ENCODE measurements at regions not wholly inside any gene's neighbourhood (a gene's known extent, or its start where the extent isn't known, plus 50 kb on each side); places are given as distances from the start of the nearest gene placed in this dataset.
A peak's percentile ranks its signal among the peaks of the same experiment; 100 is the strongest.

- in situ Hi-C loops (cut with MboI; ENCODE audit: low pct_unique_long_range_greater_than_20kb in 2 of 9, low sequenced_read_pairs in 9 of 9, unreplicated experiment in 9 of 9): loop anchor here in 6 of 9 experiments (10.0 to 25.0 kb wide), 3 partner anchors 244 to 254 kb away; no protein-coding TSS in a partner anchor
- ATAC-seq (replicated peaks in 6 of 8): no peak
- H3K4me1 ChIP-seq (replicated peaks in 1 of 2): peaks cover 0 to 6% of the 10 kb centered on the region in 2 donors
- H3K4me3 ChIP-seq: no peak overlapping the region
- 40 to 100% (median 80%) methylated on average over 1 to 3 of the region's 9 CpGs; no CpG with 5 or more reads in 3 of the 10 experiments for WGBS, 10 experiments
- H3K27ac ChIP-seq: no peak overlapping the region
These were observed 50.4 kb downstream of the RTL9 start for GRCh38 chrX:110408949-110409588.

GRCh38 chrX:110409925-110410324 lies 51.3 kb downstream of the RTL9 start:
- no peak overlapping the region for H3K27ac ChIP-seq

GRCh38 chrX:110410603-110411002 lies 52.0 kb downstream of the RTL9 start:
- Histone ChIP-seq H3K4me1 (replicated peaks in 1 of 2) (peaks cover 0 to 6% of the 10 kb centered on the region in 2 donors), H3K4me3 (no peak overlapping the region), H3K27ac (no peak overlapping the region)
- no peak for ATAC-seq (replicated peaks in 6 of 8)
- in situ Hi-C loops (cut with MboI; ENCODE audit: low pct_unique_long_range_greater_than_20kb in 2 of 9, low sequenced_read_pairs in 9 of 9, unreplicated experiment in 9 of 9): loop anchor here in 5 of 9 experiments (5.0 to 25.0 kb wide), 2 partner anchors 248 to 253 kb away; no protein-coding TSS in a partner anchor
- 40 to 100% (median 63%) methylated on average over 1 to 3 of the region's 5 CpGs; no CpG with 5 or more reads in 7 of the 10 experiments for WGBS, 10 experiments

More at GRCh38 chrX:110409925-110410324, 51.3 kb downstream of the RTL9 start:
- peak in 4 of 8 experiments; percentile 22 to 46 (median 42) for ATAC-seq (replicated peaks in 6 of 8)
- H3K4me3 ChIP-seq: no peak overlapping the region
- in situ Hi-C loops (cut with MboI; ENCODE audit: low pct_unique_long_range_greater_than_20kb in 2 of 9, low sequenced_read_pairs in 9 of 9, unreplicated experiment in 9 of 9): loop anchor here in 7 of 9 experiments (5.0 to 25.0 kb wide), 4 partner anchors 245 to 255 kb away; no protein-coding TSS in a partner anchor
- 0 to 100% (median 40%) methylated on average over 1 to 5 of the region's 6 CpGs; no CpG with 5 or more reads in 4 of the 10 experiments for WGBS, 10 experiments
- H3K4me1 ChIP-seq (replicated peaks in 1 of 2): peaks cover 0 to 6% of the 10 kb centered on the region in 2 donors

GRCh38 chrX:110412971-110413726 lies 54.5 kb downstream of the RTL9 start:
- WGBS, 10 experiments: 14 to 100% (median 17%) methylated on average over 1 to 2 of the region's 18 CpGs; no CpG with 5 or more reads in 7 of the 10 experiments
- in situ Hi-C loops (cut with MboI; ENCODE audit: low pct_unique_long_range_greater_than_20kb in 2 of 9, low sequenced_read_pairs in 9 of 9, unreplicated experiment in 9 of 9): loop anchor here in 5 of 9 experiments (5.0 to 25.0 kb wide), 2 partner anchors 251 to 256 kb away; no protein-coding TSS in a partner anchor
- no peak overlapping the region for H3K27ac ChIP-seq
- peaks cover 10 to 19% of the 10 kb centered on the region in 2 donors for H3K4me1 ChIP-seq (replicated peaks in 1 of 2)
- no peak overlapping the region for H3K4me3 ChIP-seq
- ATAC-seq (replicated peaks in 6 of 8): peak; percentile 96 to 100 (median 96)

- no peak for ATAC-seq (replicated peaks in 6 of 8)
- Histone ChIP-seq H3K27ac (no peak overlapping the region), H3K4me3 (no peak overlapping the region), H3K4me1 (replicated peaks in 1 of 2) (peaks cover 10 to 25% of the 10 kb centered on the region in 2 donors)
- in situ Hi-C loops (cut with MboI; ENCODE audit: low pct_unique_long_range_greater_than_20kb in 2 of 9, low sequenced_read_pairs in 9 of 9, unreplicated experiment in 9 of 9): loop anchor here in 5 of 9 experiments (5.0 to 25.0 kb wide), 2 partner anchors 251 to 256 kb away; no protein-coding TSS in a partner anchor
- 33 to 100% (median 50%) methylated on average over 1 of the region's 1 CpG; no CpG with 5 or more reads in 7 of the 10 experiments for WGBS, 10 experiments
These were observed 55.1 kb downstream of the RTL9 start for GRCh38 chrX:110413727-110414124.

GRCh38 chrX:110414273-110414672 lies 55.6 kb downstream of the RTL9 start:
- WGBS, 10 experiments: 5 to 28% (median 20%) methylated on average over 1 to 3 of the region's 3 CpGs; no CpG with 5 or more reads in 7 of the 10 experiments
- no peak for ATAC-seq (replicated peaks in 6 of 8)
- Histone ChIP-seq H3K4me3 (no peak overlapping the region), H3K27ac (no peak overlapping the region), H3K4me1 (replicated peaks in 1 of 2) (peaks cover 12 to 28% of the 10 kb centered on the region in 2 donors)
- in situ Hi-C loops (cut with MboI; ENCODE audit: low pct_unique_long_range_greater_than_20kb in 2 of 9, low sequenced_read_pairs in 9 of 9, unreplicated experiment in 9 of 9): loop anchor here in 5 of 9 experiments (5.0 to 25.0 kb wide), 2 partner anchors 252 to 257 kb away; no protein-coding TSS in a partner anchor

GRCh38 chrX:110414679-110415439 lies 56.2 kb downstream of the RTL9 start:
- WGBS, 10 experiments: 0 to 67% (median 30%) methylated on average over 1 of the region's 1 CpG; no CpG with 5 or more reads in 6 of the 10 experiments
- ATAC-seq (replicated peaks in 6 of 8): no peak
- Histone ChIP-seq H3K27ac (no peak overlapping the region), H3K4me1 (replicated peaks in 1 of 2) (peaks cover 15 to 29% of the 10 kb centered on the region in 2 donors), H3K4me3 (no peak overlapping the region)
- in situ Hi-C loops (cut with MboI; ENCODE audit: low pct_unique_long_range_greater_than_20kb in 2 of 9, low sequenced_read_pairs in 9 of 9, unreplicated experiment in 9 of 9): loop anchor here in 5 of 9 experiments (5.0 to 25.0 kb wide), 2 partner anchors 253 to 258 kb away; no protein-coding TSS in a partner anchor

GRCh38 chrX:110415440-110416170 lies 57.0 kb downstream of the RTL9 start:
- H3K27ac ChIP-seq: no peak overlapping the region
- in situ Hi-C loops (cut with MboI; ENCODE audit: low pct_unique_long_range_greater_than_20kb in 2 of 9, low sequenced_read_pairs in 9 of 9, unreplicated experiment in 9 of 9): loop anchor here in 4 of 9 experiments (25.0 kb wide), 1 partner anchor 253 kb away; no protein-coding TSS in a partner anchor
- WGBS, 10 experiments: 20 to 100% (median 57%) methylated on average over 1 to 6 of the region's 6 CpGs; no CpG with 5 or more reads in 2 of the 10 experiments
- no peak for ATAC-seq (replicated peaks in 6 of 8)
- H3K4me1 ChIP-seq (replicated peaks in 1 of 2): peaks cover 15 to 29% of the 10 kb centered on the region in 2 donors
- no peak overlapping the region for H3K4me3 ChIP-seq

GRCh38 chrX:110417128-110417527 lies 58.5 kb downstream of the RTL9 start:
- in situ Hi-C loops (cut with MboI; ENCODE audit: low pct_unique_long_range_greater_than_20kb in 2 of 9, low sequenced_read_pairs in 9 of 9, unreplicated experiment in 9 of 9): loop anchor here in 4 of 9 experiments (25.0 kb wide), 1 partner anchor 255 kb away; no protein-coding TSS in a partner anchor
- WGBS, 10 experiments: 50 to 90% (median 83%) methylated on average over 1 to 2 of the region's 4 CpGs; no CpG with 5 or more reads in 7 of the 10 experiments
- no peak overlapping the region for H3K27ac ChIP-seq
- no peak for ATAC-seq (replicated peaks in 6 of 8)
- no peak overlapping the region for H3K4me3 ChIP-seq
- peaks cover 15 to 35% of the 10 kb centered on the region in 2 donors for H3K4me1 ChIP-seq (replicated peaks in 1 of 2)

GRCh38 chrX:110418316-110419235 lies 59.9 kb downstream of the RTL9 start:
- peak; percentile 74 to 90 (median 88) for ATAC-seq (replicated peaks in 6 of 8)
- peaks cover 15 to 28% of the 10 kb centered on the region in 2 donors for H3K4me1 ChIP-seq (replicated peaks in 1 of 2)
- 0 to 45% (median 4%) methylated on average over 1 to 7 of the region's 22 CpGs; no CpG with 5 or more reads in 4 of the 10 experiments for WGBS, 10 experiments
- in situ Hi-C loops (cut with MboI; ENCODE audit: low pct_unique_long_range_greater_than_20kb in 2 of 9, low sequenced_read_pairs in 9 of 9, unreplicated experiment in 9 of 9): loop anchor here in 4 of 9 experiments (25.0 kb wide), 1 partner anchor 256 kb away; no protein-coding TSS in a partner anchor
- peak overlapping the region; percentile 3 to 32 (median 9) for H3K4me3 ChIP-seq
- peak overlapping the region; percentile 67 to 83 for H3K27ac ChIP-seq

Measured in motor neuron (in vitro differentiated cells).